ENCODE measurements at regions not wholly inside any gene's neighbourhood (a gene's known extent, or its start where the extent isn't known, plus 50 kb on each side); places are given as distances from the start of the nearest gene placed in this dataset.

DNA sequence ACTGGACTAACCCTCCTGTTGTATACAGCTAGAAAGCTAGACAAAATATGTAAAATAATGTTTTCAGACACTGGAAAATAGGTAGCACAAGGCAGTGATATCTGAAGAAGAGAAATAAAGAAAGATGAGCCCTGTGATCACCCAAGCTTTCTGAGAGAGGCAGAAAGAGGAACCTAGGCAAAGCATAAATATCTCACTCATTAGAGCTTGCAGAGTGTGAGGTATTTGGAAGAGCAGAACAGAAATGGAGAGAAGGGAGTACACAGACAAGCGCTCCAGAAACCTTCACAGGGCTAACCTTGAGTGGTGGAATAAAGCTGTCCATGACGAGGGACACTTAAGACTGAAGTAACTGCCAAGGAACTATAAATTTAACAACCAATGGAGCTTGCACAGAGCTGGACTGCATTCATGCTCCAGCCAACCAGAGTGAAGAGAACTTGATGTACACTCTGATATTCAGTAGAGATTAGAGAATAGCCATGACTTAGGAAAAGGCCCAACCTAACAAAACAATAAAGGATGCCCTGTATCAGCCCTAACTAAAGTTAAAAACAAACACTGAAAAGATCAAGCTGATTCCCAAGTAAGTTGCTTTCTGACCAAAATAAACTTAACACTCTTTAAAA is 280.9 kb upstream of the STXBP5 start:
- intact Hi-C loops (cut with micrococcal nuclease), result no loop called here
- H3K27ac ChIP-seq (ENCODE audit: low read depth in 1 of 2, low read length in 2 of 2), result no peak overlapping the region
- Mint-ChIP-seq H3K27ac (no peak overlapping the region), H3K36me3 (no peaks in the 10 kb centered on the region), H3K9me3 (peaks cover 0 to 2% (median 0%) of the 10 kb centered on the region in 7 donors), H3K4me3 (no peak overlapping the region), H3K4me1 (no peaks in the 10 kb centered on the region), H3K27me3 (ENCODE audit: low read depth in 3 of 3) (peaks cover 0 to 4% (median 2%) of the 10 kb centered on the region in 3 donors)
- no CpG with 5 or more reads among the region's 2 CpGs for WGBS (ENCODE audit: insufficient coverage)
- H3K4me2 ChIP-seq (replicated peaks; ENCODE audit: extremely low read depth, low read length, poor library complexity, severe bottlenecking), result no peak overlapping the region
- no peaks in the 10 kb centered on the region for H3K36me3 ChIP-seq (replicated peaks in 1 of 2; ENCODE audit: control insufficient read depth in 1 of 2, insufficient read depth in 2 of 2, low read length in 2 of 2)
- H4K20me1 ChIP-seq (ENCODE audit: insufficient read depth, low read length), result no peaks in the 10 kb centered on the region
- H3K4me1 ChIP-seq (ENCODE audit: control insufficient read depth in 1 of 2, insufficient read depth in 2 of 2, low read length in 2 of 2), result no peaks in the 10 kb centered on the region
- no peak overlapping the region for H3K9ac ChIP-seq (ENCODE audit: insufficient read depth, low read length, poor library complexity, severe bottlenecking)
- no peaks in the 10 kb centered on the region for H3K79me2 ChIP-seq (ENCODE audit: insufficient read depth, low read length)
- DNase-seq, result no peak
- TF ChIP-seq, protein P1, sequence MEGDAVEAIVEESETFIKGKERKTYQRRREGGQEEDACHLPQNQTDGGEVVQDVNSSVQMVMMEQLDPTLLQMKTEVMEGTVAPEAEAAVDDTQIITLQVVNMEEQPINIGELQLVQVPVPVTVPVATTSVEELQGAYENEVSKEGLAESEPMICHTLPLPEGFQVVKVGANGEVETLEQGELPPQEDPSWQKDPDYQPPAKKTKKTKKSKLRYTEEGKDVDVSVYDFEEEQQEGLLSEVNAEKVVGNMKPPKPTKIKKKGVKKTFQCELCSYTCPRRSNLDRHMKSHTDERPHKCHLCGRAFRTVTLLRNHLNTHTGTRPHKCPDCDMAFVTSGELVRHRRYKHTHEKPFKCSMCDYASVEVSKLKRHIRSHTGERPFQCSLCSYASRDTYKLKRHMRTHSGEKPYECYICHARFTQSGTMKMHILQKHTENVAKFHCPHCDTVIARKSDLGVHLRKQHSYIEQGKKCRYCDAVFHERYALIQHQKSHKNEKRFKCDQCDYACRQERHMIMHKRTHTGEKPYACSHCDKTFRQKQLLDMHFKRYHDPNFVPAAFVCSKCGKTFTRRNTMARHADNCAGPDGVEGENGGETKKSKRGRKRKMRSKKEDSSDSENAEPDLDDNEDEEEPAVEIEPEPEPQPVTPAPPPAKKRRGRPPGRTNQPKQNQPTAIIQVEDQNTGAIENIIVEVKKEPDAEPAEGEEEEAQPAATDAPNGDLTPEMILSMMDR (IDR thresholded peaks at IDR 0.05), result no peak
- H3K9me3 ChIP-seq (replicated peaks in 1 of 2; ENCODE audit: control insufficient read depth in 1 of 2, insufficient read depth in 1 of 2, low read length in 2 of 2), result no peaks in the 10 kb centered on the region
- no peak overlapping the region for H3K4me3 ChIP-seq (replicated peaks in 1 of 3; ENCODE audit: low read depth in 2 of 3, low read length in 3 of 3)
- H3K27me3 ChIP-seq (ENCODE audit: control insufficient read depth in 2 of 2, insufficient read depth in 2 of 2, low read length in 2 of 2), result no peaks in the 10 kb centered on the region
- no peak overlapping the region for H2AFZ ChIP-seq (ENCODE audit: insufficient read depth, low read depth, low read length, poor library complexity, severe bottlenecking)

DNA sequence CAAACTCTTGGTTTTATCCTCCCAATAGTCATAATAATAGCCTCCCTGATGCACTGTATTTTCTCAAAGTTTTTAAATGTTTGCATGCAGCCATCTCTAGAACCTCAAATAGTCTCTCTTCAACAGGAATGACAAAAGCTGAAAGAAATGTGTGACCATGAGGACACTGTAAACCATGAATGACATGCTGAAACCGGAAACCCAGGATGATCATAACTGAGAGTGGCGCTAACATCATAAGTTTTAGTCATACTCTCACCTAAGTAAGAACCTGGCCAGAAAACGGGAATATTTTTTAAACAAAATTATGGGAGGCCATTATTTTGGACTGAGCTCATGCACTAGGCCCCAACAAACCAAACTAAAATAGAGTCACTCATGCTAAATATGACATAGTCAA is 278.4 kb upstream of the STXBP5 start:
- intact Hi-C loops (cut with micrococcal nuclease), result no loop called here
- no peaks in the 10 kb centered on the region for H3K4me1 Mint-ChIP-seq
- H3K9me3 Mint-ChIP-seq, result peaks cover 0 to 2% (median 0%) of the 10 kb centered on the region in 7 donors
- H3K9me3 ChIP-seq (replicated peaks in 1 of 2; ENCODE audit: control insufficient read depth in 1 of 2, insufficient read depth in 1 of 2, low read length in 2 of 2), result no peaks in the 10 kb centered on the region
- peaks cover 0 to 5% (median 0%) of the 10 kb centered on the region in 3 donors for H3K27me3 Mint-ChIP-seq (ENCODE audit: low read depth in 3 of 3)
- TF ChIP-seq, protein P1 (IDR thresholded peaks at IDR 0.05), result no peak
- H3K4me1 ChIP-seq (ENCODE audit: control insufficient read depth in 1 of 2, insufficient read depth in 2 of 2, low read length in 2 of 2), result no peaks in the 10 kb centered on the region
- no peak for DNase-seq
- no peak overlapping the region for H3K27ac Mint-ChIP-seq
- H2AFZ ChIP-seq (ENCODE audit: insufficient read depth, low read depth, low read length, poor library complexity, severe bottlenecking), result no peak overlapping the region
- H3K36me3 Mint-ChIP-seq, result no peaks in the 10 kb centered on the region
- no peak overlapping the region for H3K4me2 ChIP-seq (replicated peaks; ENCODE audit: extremely low read depth, low read length, poor library complexity, severe bottlenecking)
- no peak overlapping the region for H3K4me3 Mint-ChIP-seq
- no peak overlapping the region for H3K4me3 ChIP-seq (replicated peaks in 1 of 3; ENCODE audit: low read depth in 2 of 3, low read length in 3 of 3)
- no peaks in the 10 kb centered on the region for H3K79me2 ChIP-seq (ENCODE audit: insufficient read depth, low read length)
- no peak overlapping the region for H3K27ac ChIP-seq (ENCODE audit: low read depth in 1 of 2, low read length in 2 of 2)
- no peaks in the 10 kb centered on the region for H4K20me1 ChIP-seq (ENCODE audit: insufficient read depth, low read length)
- H3K9ac ChIP-seq (ENCODE audit: insufficient read depth, low read length, poor library complexity, severe bottlenecking), result no peak overlapping the region
- WGBS (ENCODE audit: insufficient coverage), result 100% methylated on average over 1 of the region's 3 CpGs
- H3K27me3 ChIP-seq (ENCODE audit: control insufficient read depth in 2 of 2, insufficient read depth in 2 of 2, low read length in 2 of 2), result no peaks in the 10 kb centered on the region
- no peaks in the 10 kb centered on the region for H3K36me3 ChIP-seq (replicated peaks in 1 of 2; ENCODE audit: control insufficient read depth in 1 of 2, insufficient read depth in 2 of 2, low read length in 2 of 2)
